Activated CD8-positive, alpha-beta T cell treated with anti-CD3 and anti-CD28 coated beads for 36 hours (primary cell): ENCODE measurements at regions not wholly inside any gene's neighbourhood (a gene's known extent, or its start where the extent isn't known, plus 50 kb on each side); places are given as distances from the start of the nearest gene placed in this dataset.

Experiments used
- ATAC-seq: fragments of 200-7000 bp; cut with Tn5 transposase; one replicate; pipeline ENCODE4 v1.10.0; 2021; ENCODE audit warnings: mild to moderate bottlenecking, moderate library complexity
- CTCF ChIA-PET: fragments of 350-600 bp; sonication (Branson Sonifier 250); formaldehyde crosslinking; loops from one replicate; lab custom pipeline; 2021; ENCODE audit warnings: antibody characterized with exemption; lab: Charles Lee
- POLR2A ChIA-PET: fragments of 350-600 bp; sonication (Branson Sonifier 250); formaldehyde crosslinking; loops from one replicate; lab custom pipeline; 2021; ENCODE audit warnings: antibody characterized with exemption; lab: Charles Lee
- DNase-seq: peaks from one replicate; pipeline ENCODE4 v3.0.0-alpha.2; 2020
- H3K27ac Mint-ChIP-seq: one replicate; pipeline ENCODE4 v1.8.0; 2021; ENCODE audit warnings: mild to moderate bottlenecking, mixed read lengths
- H3K27me3 Mint-ChIP-seq: one replicate; pipeline ENCODE4 v1.8.0; 2021; ENCODE audit warnings: mixed read lengths
- H3K36me3 Mint-ChIP-seq: one replicate; pipeline ENCODE4 v1.8.0; 2021; ENCODE audit warnings: low read depth, mixed read lengths
- H3K4me1 Mint-ChIP-seq: one replicate; pipeline ENCODE4 v1.8.0; 2021; ENCODE audit warnings: low read depth, mixed read lengths
- H3K4me3 Mint-ChIP-seq: one replicate; pipeline ENCODE4 v1.8.0; 2021; ENCODE audit warnings: mild to moderate bottlenecking, moderate library complexity, mixed read lengths
- H3K9me3 Mint-ChIP-seq: one replicate; pipeline ENCODE4 v1.8.0; 2021; ENCODE audit warnings: mixed read lengths
- CTCF ChIP-seq: fragments of 200-600 bp; IDR thresholded peaks from one replicate; pipeline ENCODE4 v1.8.0; 2022; ENCODE audit warnings: antibody characterized with exemption, mild to moderate bottlenecking
- intact Hi-C: fragments of 100-400 bp; cut with micrococcal nuclease; formaldehyde crosslinking; loops from one replicate; pipeline ENCODE4 v1.10.0; 2022

- DNase-seq = no peak
- intact Hi-C loops = no loop called here
- Mint-ChIP-seq H3K27ac (no peak overlapping the region), H3K9me3 (no peaks in the 10 kb centered on the region), H3K27me3 (peaks cover 10% of the 10 kb centered on the region), H3K36me3 (no peaks in the 10 kb centered on the region), H3K4me3 (no peak overlapping the region), H3K4me1 (peaks cover 6% of the 10 kb centered on the region)
- no peak for ATAC-seq
- TF ChIP-seq CTCF = no peak
- ChIA-PET CTCF (no interaction called here), POLR2A (no interaction called here)
Measured at GRCh38 chr9:96163712-96164111, 138.3 kb downstream of the HSD17B3 start.

- H3K27ac Mint-ChIP-seq = no peak overlapping the region
- POLR2A ChIA-PET = no interaction called here
- no peak overlapping the region for H3K4me3 Mint-ChIP-seq
- peaks cover 9% of the 10 kb centered on the region for H3K4me1 Mint-ChIP-seq
- intact Hi-C loops = no loop called here
- DNase-seq = no peak
- H3K27me3 Mint-ChIP-seq = peaks cover 10% of the 10 kb centered on the region
- H3K9me3 Mint-ChIP-seq = no peaks in the 10 kb centered on the region
- no peak for ATAC-seq
- no peaks in the 10 kb centered on the region for H3K36me3 Mint-ChIP-seq
- no peak for TF ChIP-seq CTCF
- CTCF ChIA-PET = no interaction called here
Measured at GRCh38 chr9:96163161-96163560, 138.8 kb downstream of the HSD17B3 start.

- DNase-seq (no peak), ATAC-seq (no peak)
- TF ChIP-seq CTCF = no peak
- POLR2A ChIA-PET = no interaction called here
- CTCF ChIA-PET = interaction anchor here (1.1 kb wide), 1 partner anchor 10 kb away, joined by 3 read pairs; no protein-coding TSS in a partner anchor
- H3K36me3 Mint-ChIP-seq = no peaks in the 10 kb centered on the region
- intact Hi-C loops = no loop called here
- no peak overlapping the region for H3K27ac Mint-ChIP-seq
- peaks cover 14% of the 10 kb centered on the region for H3K27me3 Mint-ChIP-seq
- H3K4me3 Mint-ChIP-seq = no peak overlapping the region
- no peaks in the 10 kb centered on the region for H3K9me3 Mint-ChIP-seq
- H3K4me1 Mint-ChIP-seq = peaks cover 14% of the 10 kb centered on the region
Measured at GRCh38 chr9:96161819-96162218, 140.2 kb downstream of the HSD17B3 start.

GRCh38 chr9:96160866-96161265 is 141.1 kb downstream of the HSD17B3 start:
- no peak for TF ChIP-seq CTCF
- no peak for ATAC-seq
- Mint-ChIP-seq H3K4me1 (peaks cover 14% of the 10 kb centered on the region), H3K36me3 (no peaks in the 10 kb centered on the region), H3K27ac (no peak overlapping the region), H3K27me3 (peaks cover 16% of the 10 kb centered on the region), H3K9me3 (no peaks in the 10 kb centered on the region), H3K4me3 (no peak overlapping the region)
- CTCF ChIA-PET = interaction anchor here (1.1 kb wide), 1 partner anchor 10 kb away, joined by 3 read pairs; no protein-coding TSS in a partner anchor
- intact Hi-C loops = no loop called here
- POLR2A ChIA-PET = interaction anchor here (0.6 kb wide), 1 partner anchor 78 kb away, joined by 3 read pairs; no protein-coding TSS in a partner anchor
- DNase-seq = no peak

GRCh38 chr9:96160168-96160567 is 141.8 kb downstream of the HSD17B3 start:
- Mint-ChIP-seq H3K27ac (no peak overlapping the region), H3K4me3 (no peak overlapping the region), H3K27me3 (peaks cover 16% of the 10 kb centered on the region), H3K36me3 (no peaks in the 10 kb centered on the region), H3K9me3 (no peaks in the 10 kb centered on the region), H3K4me1 (peaks cover 14% of the 10 kb centered on the region)
- no peak for TF ChIP-seq CTCF
- CTCF ChIA-PET = no interaction called here
- ATAC-seq (no peak), DNase-seq (no peak)
- POLR2A ChIA-PET = no interaction called here
- intact Hi-C loops = no loop called here
